K562 (cell line): ENCODE measurements at regions not wholly inside any gene's neighbourhood (a gene's known extent, or its start where the extent isn't known, plus 50 kb on each side); places are given as distances from the start of the nearest gene placed in this dataset.

Experiments used
- ATAC-seq: fragments of 200-7000 bp; cut with Tn5 transposase; 3 replicates; pipeline ENCODE4 v1.9.1; 2020; ENCODE audit warnings: moderate library complexity
- BruUV-seq: library from RNA; stranded (reverse); fragments of 400-500 nt; replicated peaks from 2 replicates; lab custom pipeline; 2021; lab: Mats Ljungman, UMichigan
- CTCF ChIA-PET: fragments of 300-600 bp; formaldehyde crosslinking; extraction: SDS; loops from one replicate; lab custom pipeline; 2021; ENCODE audit warnings: low intra/inter-chr PET ratio; lab: Yijun Ruan, JAX
- POLR2A ChIA-PET: fragments of 300-600, 350-650 bp; sonication (Branson Sonifier 250); formaldehyde crosslinking; extraction: SDS; loops from one replicate; lab custom pipeline; 2021; ENCODE audit warnings: antibody characterized with exemption, inconsistent platforms; lab: Yijun Ruan, JAX
- DNase-seq, 4 experiments: peaks; one replicate each; pipeline versions ENCODE4 v3.0.0 to v3.0.0-alpha.2; 2011 to 2018; ENCODE audit warnings: low spot score in 3 of 4, mixed read lengths in 3 of 4; ENCODE audit errors: extremely low read depth in 1 of 4
- FAIRE-seq: peaks from 2 replicates; lab custom pipeline; 2011; peaks lifted over from hg19 to GRCh38; lab: Jason Lieb, UNC
- H2AFZ ChIP-seq: 2 replicates; pipeline ENCODE4 v1.6.0; 2011; ENCODE audit warnings: low read depth, low read length, control low read depth, inconsistent platforms
- H3K27ac ChIP-seq: fragments of 200-600 bp; 3 replicates; pipeline ENCODE4 v1.8.0; 2011; ENCODE audit warnings: low read depth, mild to moderate bottlenecking, control low read depth, inconsistent platforms, low read length, moderate library complexity, mixed read lengths; ENCODE audit errors: extremely low read depth
- H3K27me3 ChIP-seq, 2 experiments: fragments of 300-600 bp in 1 of 2; 2 replicates in 1 of 2; 3 replicates in 1 of 2; pipeline versions ENCODE4 v1.6.0 to v1.8.0; 2011; ENCODE audit warnings: inconsistent platforms in 2 of 2, low read length in 2 of 2, mild to moderate bottlenecking in 1 of 2, mixed read lengths in 1 of 2, moderate library complexity in 1 of 2; ENCODE audit not compliant: control insufficient read depth in 2 of 2, insufficient read depth in 2 of 2
- H3K36me3 ChIP-seq: fragments of 300-600 bp; 3 replicates; pipeline ENCODE4 v1.8.0; 2011; ENCODE audit warnings: mild to moderate bottlenecking, low read length, inconsistent platforms; ENCODE audit not compliant: control insufficient read depth, insufficient read depth
- H3K4me1 ChIP-seq, 2 experiments: fragments of 200-600 bp in 1 of 2; replicated peaks in 1 of 2; 2 replicates in 1 of 2; 3 replicates in 1 of 2; pipeline versions ENCODE4 v1.5.1 to v1.8.0; 2011; ENCODE audit warnings: inconsistent platforms in 2 of 2, low read length in 2 of 2, mild to moderate bottlenecking in 1 of 2, mixed read lengths in 1 of 2, moderate library complexity in 1 of 2; ENCODE audit not compliant: control insufficient read depth in 2 of 2, insufficient read depth in 2 of 2
- H3K4me2 ChIP-seq: 2 replicates; pipeline ENCODE4 v1.6.1; 2011; ENCODE audit warnings: low read length, control low read depth, inconsistent platforms, mixed read lengths; ENCODE audit not compliant: insufficient read depth
- H3K4me3 ChIP-seq: fragments of 200-600 bp; sonication (generic), shearing (Covaris generic); 2 replicates; pipeline ENCODE4 v1.5.1; 2016; ENCODE audit warnings: control low read depth, inconsistent platforms
- H3K79me2 ChIP-seq: fragments of 200-600 bp; 3 replicates; pipeline ENCODE4 v1.8.0; 2011; ENCODE audit warnings: low read length, inconsistent platforms; ENCODE audit not compliant: control insufficient read depth, insufficient read depth
- H3K9ac ChIP-seq, 2 experiments: 2 replicates each; pipeline versions ENCODE4 v1.6.0 to v1.6.1; 2011; ENCODE audit warnings: low read depth in 2 of 2, low read length in 2 of 2, control low read depth in 1 of 2, inconsistent platforms in 1 of 2, mild to moderate bottlenecking in 1 of 2, mixed read lengths in 1 of 2; ENCODE audit not compliant: insufficient read depth in 1 of 2
- H3K9me1 ChIP-seq: one replicate; pipeline ENCODE4 v1.6.0; 2011; ENCODE audit warnings: inconsistent platforms, mild to moderate bottlenecking, low read length, moderate library complexity; ENCODE audit not compliant: control insufficient read depth, insufficient read depth
- H3K9me3 ChIP-seq: replicated peaks from 2 replicates; pipeline ENCODE4 v1.5.1; 2011; ENCODE audit warnings: low read depth, low read length, inconsistent platforms; ENCODE audit not compliant: control insufficient read depth, insufficient read depth
- H4K20me1 ChIP-seq: replicated peaks from 2 replicates; pipeline ENCODE4 v1.6.1; 2011; ENCODE audit warnings: low read length, inconsistent platforms, mixed read lengths; ENCODE audit not compliant: control insufficient read depth, insufficient read depth
- CBX2 ChIP-seq: fragments of 200-600 bp; sonication (generic); IDR thresholded peaks from one replicate; pipeline ENCODE4 v1.6.1; 2012; ENCODE audit warnings: mild to moderate bottlenecking, low read length, inconsistent platforms; ENCODE audit not compliant: insufficient read depth, poor library complexity, severe bottlenecking
- CC2D1A ChIP-seq: fragments of 450-650 bp; IDR thresholded peaks from 2 replicates; pipeline ENCODE4 v1.6.1; 2017; ENCODE audit warnings: mild to moderate bottlenecking
- IFI16 ChIP-seq: fragments of 250-450 bp; sonication (Bioruptor Pico); IDR thresholded peaks from 2 replicates; pipeline ENCODE4 v2.1.2; 2022; ENCODE audit warnings: mild to moderate bottlenecking, inconsistent platforms
- NFE2L1 ChIP-seq: fragments of 450-650 bp; IDR thresholded peaks from 2 replicates; pipeline ENCODE4 v1.6.1; 2016; ENCODE audit warnings: missing genetic modification characterization, low read depth, mild to moderate bottlenecking, missing compliant biosample characterization, moderate library complexity, borderline replicate concordance
- OTX1 ChIP-seq: fragments of 450-650 bp; formaldehyde crosslinking; IDR thresholded peaks from 2 replicates; pipeline ENCODE4 v1.4.0; 2022; ENCODE audit warnings: mild to moderate bottlenecking
- POLR2AphosphoS2 ChIP-seq: IDR thresholded peaks from 2 replicates; pipeline ENCODE4 v1.6.1; 2012; ENCODE audit warnings: low read length, improper control_type of control experiment
- REST ChIP-seq, 2 experiments: fragments of 450-650 bp; formaldehyde crosslinking in 1 of 2; IDR thresholded peaks; 2 replicates each; pipeline versions ENCODE4 v1.4.0 to v1.6.1; 2014 to 2020; ENCODE audit warnings: mild to moderate bottlenecking in 2 of 2, borderline replicate concordance in 1 of 2, low read depth in 1 of 2
- ZBED1 ChIP-seq: IDR thresholded peaks from 2 replicates; pipeline ENCODE4 v1.6.1; 2014
- ZNF592 ChIP-seq: fragments of 450-650 bp; IDR thresholded peaks from 2 replicates; pipeline ENCODE4 v1.6.1; 2017; ENCODE audit warnings: antibody characterized with exemption, mild to moderate bottlenecking
- WGBS: fragments of 100-300 bp; shearing (Covaris generic); methylation state at CpG from one replicate; pipeline ENCODE4 v1.1.6; 2016; ENCODE audit warnings: low coverage, mixed read lengths; ENCODE audit not compliant: insufficient coverage; ENCODE audit errors: missing lambda C conversion rate; 5-methylcytosine and 5-hydroxymethylcytosine counted together
- in situ Hi-C: fragments of 300-500 bp; cut with MboI; formaldehyde crosslinking; loops from 4 replicates; pipeline ENCODE4 v1.15.0; 2018; ENCODE audit warnings: inconsistent platforms, mixed read lengths
- intact Hi-C: fragments of 100-400 bp; cut with micrococcal nuclease; formaldehyde crosslinking; loops from 2 replicates; pipeline ENCODE4 v1.14.2; 2022

- DNase-seq (no peak), FAIRE-seq (no peak), ATAC-seq (no peak)
- in situ Hi-C loops (no loop called here), intact Hi-C loops (no loop called here)
- 0% methylated on average over 8 of the region's 9 CpGs for WGBS
- BruUV-seq: no TSS peak
- Histone ChIP-seq H3K27me3 (no peaks in the 10 kb centered on the region), H3K4me3 (no peak overlapping the region), H3K9me3 (no peaks in the 10 kb centered on the region), H3K4me1 (no peaks in the 10 kb centered on the region), H4K20me1 (no peaks in the 10 kb centered on the region), H3K79me2 (no peaks in the 10 kb centered on the region), H3K9me1 (no peaks in the 10 kb centered on the region), H3K27ac (no peak overlapping the region), H2AFZ (no peak overlapping the region), H3K36me3 (no peaks in the 10 kb centered on the region), H3K4me2 (no peak overlapping the region), H3K9ac (no peak overlapping the region)
- ChIA-PET POLR2A (no interaction called here), CTCF (no interaction called here)
- TF ChIP-seq REST (IDR thresholded peaks at IDR 0.05; ENCODE audit: borderline replicate concordance) (no peak), REST (CRISPR knock-in tag; IDR thresholded peaks at IDR 0.05; ENCODE audit: low read depth) (no peak), NFE2L1 (no peak), IFI16 (CRISPR knock-in tag) (no peak), OTX1 (CRISPR knock-in tag) (no peak), POLR2AphosphoS2 (no peak), ZBED1 (no peak), CC2D1A (no peak), CBX2 (no peak), ZNF592 (no peak)
Observed at GRCh38 chr15:59862191-59863155, 141.6 kb upstream of the FOXB1 start.
